GM18907 (cell line): ENCODE measurements at regions not wholly inside any gene's neighbourhood (a gene's known extent, or its start where the extent isn't known, plus 50 kb on each side); places are given as distances from the start of the nearest gene placed in this dataset.

Source experiments
- ATAC-seq: cut with Tn5 transposase; IDR thresholded peaks from one replicate; pipeline ENCODE4 v1.9.1; 2021; ENCODE audit warnings: mild to moderate bottlenecking, moderate library complexity; ENCODE audit not compliant: unreplicated experiment

DNA sequence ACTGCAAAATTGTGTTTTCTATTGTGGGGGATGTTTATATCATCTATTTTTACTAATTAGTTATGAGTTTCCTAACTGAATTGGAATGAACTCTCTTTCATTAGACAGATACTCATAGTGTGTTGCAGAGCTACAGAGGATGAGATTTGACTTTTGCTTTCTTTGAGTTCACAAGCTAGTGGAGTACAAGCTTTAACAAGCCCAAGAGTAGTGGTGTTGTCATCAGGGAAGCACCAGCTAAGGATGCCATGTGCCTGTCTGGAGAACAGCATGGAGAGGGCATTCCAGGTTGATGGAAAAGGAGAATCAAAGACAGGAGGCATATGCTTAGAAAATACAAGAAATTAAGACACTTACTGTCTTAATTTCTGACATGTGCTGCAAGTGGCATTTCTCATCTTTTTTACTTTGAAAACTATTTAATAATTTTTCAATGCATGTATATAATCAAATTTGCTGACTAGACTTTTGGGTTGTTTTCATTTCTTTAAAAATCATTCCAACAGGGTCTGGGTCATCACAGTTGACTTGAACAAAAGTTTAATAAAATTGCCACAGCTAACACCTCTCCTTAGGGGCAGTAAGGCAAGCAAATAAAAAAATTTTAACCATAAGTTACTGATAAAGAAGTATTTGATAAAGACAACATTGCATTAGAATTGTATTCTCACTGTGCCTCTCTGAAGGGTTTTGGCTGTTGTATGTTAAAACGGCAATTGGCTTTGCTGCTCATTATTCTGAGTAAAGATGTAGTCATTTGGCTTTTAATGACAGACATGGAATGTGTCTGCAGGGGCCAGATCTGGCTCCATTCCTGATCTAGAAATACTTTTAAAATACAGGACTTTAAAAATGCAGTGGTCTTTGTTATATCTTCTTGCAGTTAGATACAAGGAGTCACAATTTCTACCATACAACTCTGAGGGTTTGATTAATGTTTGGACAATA, 323.7 kb upstream of the CDH11 start:
- ATAC-seq: no peak

DNA sequence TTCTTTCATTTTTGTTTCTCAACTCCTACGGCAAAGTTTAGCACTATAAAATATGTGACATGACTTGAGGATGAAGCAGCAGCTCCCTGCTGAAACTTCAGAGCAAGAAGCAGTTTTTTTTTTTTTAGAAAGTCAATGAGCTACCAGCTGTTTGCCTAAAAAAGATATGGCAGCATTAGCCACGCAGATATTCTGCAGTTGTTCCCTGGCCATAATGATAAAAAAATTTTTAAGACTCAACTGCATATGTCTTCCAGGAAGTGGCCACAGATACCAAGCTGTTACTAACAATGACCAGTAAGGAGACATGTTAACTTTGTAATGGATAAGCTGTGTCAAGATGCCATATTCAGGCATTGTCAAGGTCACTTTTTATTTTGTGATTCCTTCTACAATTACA, 319.6 kb upstream of the CDH11 start:
- ATAC-seq: no peak

GRCh38 chr16:65429504-65430181, 307.8 kb upstream of the CDH11 start:
- no peak for ATAC-seq

GRCh38 chr16:65426484-65426883, 304.6 kb upstream of the CDH11 start:
- ATAC-seq: no peak

GRCh38 chr16:65422934-65423333, 301.1 kb upstream of the CDH11 start:
- no peak for ATAC-seq

- no peak for ATAC-seq
These were observed 299.7 kb upstream of the CDH11 start for GRCh38 chr16:65421596-65421995.

DNA sequence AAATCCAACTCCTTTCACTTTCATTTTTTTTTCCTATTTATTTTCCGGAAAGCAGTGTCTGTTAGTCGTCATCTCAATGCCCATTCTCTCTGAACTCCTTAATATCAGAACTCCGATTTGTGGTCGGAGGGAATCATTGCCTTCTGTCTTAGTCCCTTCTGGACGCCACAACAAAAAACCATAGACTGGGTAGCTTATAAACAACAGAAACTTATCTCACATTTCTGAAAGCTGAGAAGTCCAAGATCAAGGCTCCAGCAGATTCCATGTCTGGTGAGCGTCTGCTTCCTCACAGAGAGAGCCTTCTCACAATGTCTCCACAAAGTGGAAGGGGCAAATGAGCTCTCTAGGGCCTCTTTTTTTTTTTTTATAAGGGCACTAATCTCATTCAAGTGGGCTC, 296.6 kb upstream of the CDH11 start:
- no peak for ATAC-seq

- no peak for ATAC-seq
These were observed 293.6 kb upstream of the CDH11 start for GRCh38 chr16:65415460-65415859.

DNA sequence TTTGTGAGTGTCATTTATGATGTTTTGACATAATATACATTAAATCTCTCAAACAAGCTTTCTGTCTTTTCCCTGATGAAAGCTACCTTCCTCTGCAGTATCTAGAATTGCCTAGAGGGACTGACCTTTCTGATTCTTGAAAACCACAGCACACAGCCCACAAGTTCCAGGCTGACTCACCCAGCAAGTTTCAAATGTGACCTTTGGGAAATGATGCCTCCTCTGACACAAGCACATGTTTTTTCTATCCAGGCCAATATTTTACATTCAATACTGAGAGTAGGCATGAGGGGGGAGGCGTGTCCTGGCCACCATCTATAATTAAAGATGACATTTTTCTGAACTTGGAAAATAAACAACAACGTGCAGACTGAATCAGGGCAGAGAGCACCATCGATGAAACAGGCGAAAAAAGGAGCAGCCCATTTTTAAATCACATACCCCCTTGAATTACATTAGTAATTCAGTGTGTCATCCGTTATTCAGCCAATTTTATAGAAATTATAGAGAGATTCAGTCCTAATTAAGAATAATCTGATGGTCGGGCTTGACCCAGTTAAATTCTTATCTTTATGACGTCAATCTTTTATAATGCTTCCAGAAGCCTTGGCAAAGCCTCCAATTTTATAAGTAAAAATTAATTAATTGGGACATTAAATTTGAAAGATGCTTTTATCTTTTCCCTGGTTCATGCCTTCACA, 292.6 kb upstream of the CDH11 start:
- no peak for ATAC-seq

DNA sequence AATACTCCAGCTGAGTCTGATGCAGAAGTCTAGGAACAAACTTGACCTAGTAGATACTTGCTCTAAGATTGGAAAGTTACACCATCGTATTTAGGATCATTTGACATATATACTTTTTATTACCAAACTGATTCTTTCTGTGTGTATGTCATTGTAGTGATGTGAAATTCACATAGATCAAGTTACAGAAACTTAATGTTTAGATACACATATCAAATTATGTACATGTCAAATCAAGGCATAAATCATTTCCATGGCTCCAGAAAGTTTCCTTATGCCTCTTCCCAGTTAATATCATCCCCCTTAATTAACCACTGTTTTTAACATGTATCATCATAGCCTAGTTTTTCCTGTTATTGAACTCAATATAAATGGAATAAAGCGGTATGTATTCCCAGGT, 292.0 kb upstream of the CDH11 start:
- no peak for ATAC-seq

GRCh38 chr16:65410801-65411200, 288.9 kb upstream of the CDH11 start:
- ATAC-seq: no peak

- ATAC-seq: no peak
These were observed 287.6 kb upstream of the CDH11 start for GRCh38 chr16:65409510-65409909.

- no peak for ATAC-seq
These were observed 285.1 kb upstream of the CDH11 start for GRCh38 chr16:65406933-65407332.

- ATAC-seq: no peak
These were observed 284.3 kb upstream of the CDH11 start for GRCh38 chr16:65406116-65406515.

- ATAC-seq: no peak
These were observed 272.4 kb upstream of the CDH11 start for GRCh38 chr16:65394281-65394680.

DNA sequence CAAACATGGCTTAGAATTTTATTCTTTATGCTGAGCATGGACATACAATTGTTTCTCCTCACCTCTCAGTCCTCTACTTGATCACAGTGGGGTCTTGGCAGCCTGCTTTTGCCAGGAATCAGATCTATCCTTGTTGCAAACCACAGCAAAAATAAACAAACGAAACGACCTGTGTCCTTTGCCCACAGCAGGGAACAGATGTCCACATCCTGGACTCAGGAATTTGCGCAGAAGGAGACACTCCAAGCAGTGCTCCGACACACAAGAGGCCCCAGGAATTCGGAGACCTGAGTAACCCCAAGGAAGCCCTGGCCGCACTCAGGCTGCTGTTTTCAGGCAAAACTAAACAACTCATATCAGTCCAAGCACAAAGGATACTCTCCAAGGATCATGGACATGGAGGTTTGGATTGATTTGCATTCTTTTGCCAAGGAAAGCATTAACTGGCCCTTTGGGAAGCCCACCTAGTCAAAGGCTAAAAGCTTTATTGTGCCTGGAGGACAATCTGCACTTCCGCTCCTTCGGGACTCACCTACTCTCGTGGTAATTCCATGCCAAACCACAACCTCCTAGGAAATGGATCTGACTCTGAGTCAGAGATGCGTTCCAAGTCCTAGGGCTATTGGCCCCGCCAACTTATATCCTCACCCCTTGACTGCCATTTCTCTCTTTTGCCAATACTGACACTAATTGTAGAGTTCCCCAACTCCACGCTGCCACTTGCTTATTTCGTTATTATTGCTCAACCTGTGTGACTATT, 271.1 kb upstream of the CDH11 start:
- no peak for ATAC-seq

GRCh38 chr16:65388592-65388991, 266.7 kb upstream of the CDH11 start:
- no peak for ATAC-seq

GRCh38 chr16:65386672-65387071, 264.8 kb upstream of the CDH11 start:
- ATAC-seq: no peak

DNA sequence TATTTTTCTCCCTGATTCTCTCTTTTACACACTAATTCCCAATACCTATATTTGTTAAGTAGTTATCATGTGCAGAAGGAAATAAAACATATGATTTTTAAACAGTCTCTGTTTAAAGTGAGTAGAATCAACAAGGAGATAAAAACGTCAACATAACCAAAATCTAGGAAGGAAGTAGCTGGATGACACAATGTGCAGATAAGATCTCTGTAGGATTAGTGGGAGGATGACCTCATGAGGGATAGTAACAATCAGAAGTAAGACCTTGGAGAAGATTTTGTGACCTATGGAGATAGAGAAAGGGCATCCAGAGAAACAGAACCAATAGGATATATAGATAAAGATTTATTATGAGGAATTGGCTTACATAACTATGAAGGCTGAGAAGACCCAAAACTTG, 262.6 kb upstream of the CDH11 start:
- no peak for ATAC-seq

DNA sequence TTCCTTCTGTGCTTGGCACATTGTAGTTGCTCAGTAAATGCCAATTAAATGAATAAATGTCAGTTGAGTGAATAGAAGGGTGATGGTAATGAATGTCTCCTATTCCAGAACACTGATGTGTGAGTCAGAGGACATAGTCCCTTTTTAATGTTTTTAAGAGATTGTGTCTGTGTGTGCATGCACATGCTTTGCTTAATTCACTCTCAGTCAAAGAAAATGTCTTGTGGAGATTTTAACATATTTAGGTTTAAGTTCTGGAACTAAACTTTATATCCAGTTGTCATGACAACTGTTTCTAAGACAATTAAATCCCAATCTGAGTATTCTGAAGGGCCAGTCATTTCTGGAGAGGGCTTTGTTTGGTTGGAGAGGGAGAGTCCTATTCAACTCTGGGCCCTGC, 255.3 kb upstream of the CDH11 start:
- ATAC-seq: no peak

DNA sequence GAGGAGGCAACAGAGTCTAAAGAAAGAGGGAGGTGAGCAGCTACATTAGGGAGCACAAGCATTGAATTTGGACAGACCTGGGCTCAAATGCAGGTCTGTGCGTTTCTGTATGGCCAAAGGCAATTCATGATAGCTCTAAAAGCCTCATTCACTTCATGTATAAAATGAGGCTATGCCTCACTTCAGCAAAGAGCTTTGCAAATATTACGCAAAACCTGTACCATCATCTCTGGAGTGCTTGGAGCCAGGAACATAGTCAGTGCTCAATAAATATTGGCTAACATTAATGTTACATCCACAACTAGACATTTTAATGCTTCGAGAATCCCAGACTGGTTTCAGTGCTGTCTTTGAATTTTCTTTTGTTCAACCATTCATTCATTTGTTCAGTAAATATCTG, 254.7 kb upstream of the CDH11 start:
- no peak for ATAC-seq
